ENCODE measurements at regions not wholly inside any gene's neighbourhood (a gene's known extent, or its start where the extent isn't known, plus 50 kb on each side); places are given as distances from the start of the nearest gene placed in this dataset.

- peaks cover 0 to 3% of the 10 kb centered on the region in 2 experiments; a peak in 1 of 4 replicates for H3K27me3 ChIP-seq (replicated peaks in 1 of 2; ENCODE audit: control insufficient read depth in 2 of 2, insufficient read depth in 2 of 2, low read length in 1 of 2)
- ChIA-PET RAD21 (ENCODE audit: unreplicated experiment) (no interaction called here), CTCF (no interaction called here), POLR2A (no interaction called here), SMC1A (ENCODE audit: uncharacterized antibody, unreplicated experiment) (interaction anchor here (1.3 kb wide), 1 partner anchor 11 kb away, joined by 5 read pairs; no protein-coding TSS in a partner anchor)
- H3K27ac ChIP-seq (ENCODE audit: control insufficient read depth, insufficient read depth) = no peak overlapping the region
- no TSS peak for BruUV-seq (replicated peaks)
- no peaks in the 10 kb centered on the region for H3K4me1 ChIP-seq (ENCODE audit: control insufficient read depth, insufficient read depth, low read length)
- FAIRE-seq = no peak
- no peaks in the 10 kb centered on the region for H3K79me2 ChIP-seq (ENCODE audit: control insufficient read depth, insufficient read depth, low read length)
- H3K4me3 ChIP-seq = no peak overlapping the region
- H3K4me2 ChIP-seq (ENCODE audit: control insufficient read depth, insufficient read depth) = no peak overlapping the region
- no peak for DNase-seq (ENCODE audit: low read depth, low spot score)
- intact Hi-C loops (cut with micrococcal nuclease; ENCODE audit: unreplicated experiment) (no loop called here), in situ Hi-C loops (cut with MboI) (no loop called here)
- H3K9me3 ChIP-seq (replicated peaks; ENCODE audit: control insufficient read depth, insufficient read depth, low read length) = no peaks in the 10 kb centered on the region
- H2AFZ ChIP-seq (ENCODE audit: control insufficient read depth, low read depth, low read length) = no peak overlapping the region
- H4K20me1 ChIP-seq (ENCODE audit: control insufficient read depth, insufficient read depth) = no peaks in the 10 kb centered on the region
- ATAC-seq = no peak
- WGBS (ENCODE audit: insufficient coverage, insufficient replicate concordance, low lambda C conversion rate, missing lambda C conversion rate) = 10% methylated on average over 2 of the region's 2 CpGs
- H3K9ac ChIP-seq (ENCODE audit: control insufficient read depth, insufficient read depth, low read length) = no peak overlapping the region
- no peaks in the 10 kb centered on the region for H3K36me3 ChIP-seq (ENCODE audit: control insufficient read depth in 2 of 2, insufficient read depth in 2 of 2, low read length in 1 of 2)
- TF ChIP-seq IRF5 (IDR thresholded peaks at IDR 0.05; ENCODE audit: borderline replicate concordance) = no peak
- no peak for TF ChIP-seq SPI1 (IDR thresholded peaks at IDR 0.05; ENCODE audit: borderline replicate concordance, insufficient read depth, low read depth, low read length)
- TF ChIP-seq CHD4 (IDR thresholded peaks at IDR 0.05) = no peak
- no peak for TF ChIP-seq NBN (IDR thresholded peaks at IDR 0.05)
- TF ChIP-seq SIX5 (IDR thresholded peaks at IDR 0.05; ENCODE audit: low read depth, low read length, severe bottlenecking) = no peak
- TF ChIP-seq SUZ12 (IDR thresholded peaks at IDR 0.05; ENCODE audit: unreplicated experiment) = no peak
- no peak for TF ChIP-seq NKRF (conservative IDR thresholded peaks at IDR 0.05)
- TF ChIP-seq TCF7 (IDR thresholded peaks at IDR 0.05; ENCODE audit: borderline replicate concordance) = no peak
- no peak for TF ChIP-seq ZNF207 (IDR thresholded peaks at IDR 0.05; ENCODE audit: borderline replicate concordance)
- TF ChIP-seq RELB (IDR thresholded peaks at IDR 0.05; ENCODE audit: low read depth) = no peak
- TF ChIP-seq IKZF1 (conservative IDR thresholded peaks at IDR 0.05) = no peak
- TF ChIP-seq SP1 (IDR thresholded peaks at IDR 0.05; ENCODE audit: low read depth, low read length) = no peak
- no peak for TF ChIP-seq NRF1 (conservative IDR thresholded peaks at IDR 0.05; ENCODE audit: low read depth, low read length)
- TF ChIP-seq MTA3 (IDR thresholded peaks at IDR 0.05; ENCODE audit: borderline replicate concordance, low read length) = no peak
- TF ChIP-seq PRDM15 (CRISPR knock-in tag; IDR thresholded peaks at IDR 0.05) = no peak
- TF ChIP-seq GABPA (IDR thresholded peaks at IDR 0.05; ENCODE audit: low read depth) = no peak
- no peak for TF ChIP-seq CHD2 (IDR thresholded peaks at IDR 0.05; ENCODE audit: borderline replicate concordance, low read depth, low read length)
- no peak for TF ChIP-seq POLR2A (IDR thresholded peaks at IDR 0.05; ENCODE audit: low read depth, low read length)
Measured at GRCh38 chr5:158482125-158482524, 617.6 kb downstream of the EBF1 start.
